H9 (cell line): ENCODE measurements at regions not wholly inside any gene's neighbourhood (a gene's known extent, or its start where the extent isn't known, plus 50 kb on each side); places are given as distances from the start of the nearest gene placed in this dataset.

Experiments used
- DNase-seq: peaks from one replicate; pipeline ENCODE4 v3.0.0-alpha.2; 2017
- H2AFZ ChIP-seq: one replicate; pipeline ENCODE4 v1.6.1; 2013; ENCODE audit warnings: mild to moderate bottlenecking, low read length, control low read depth, moderate library complexity
- H2AK5ac ChIP-seq: 2 replicates; pipeline ENCODE4 v1.6.1; 2013; ENCODE audit warnings: low read length, control low read depth, mixed read lengths; ENCODE audit not compliant: insufficient read length
- H2BK120ac ChIP-seq: one replicate; pipeline ENCODE4 v1.6.1; 2013; ENCODE audit warnings: low read depth, mild to moderate bottlenecking, low read length, control low read depth, inconsistent platforms; ENCODE audit not compliant: poor library complexity, severe bottlenecking
- H2BK12ac ChIP-seq: 2 replicates; pipeline ENCODE4 v1.6.1; 2013; ENCODE audit warnings: low read length, control low read depth, mixed read lengths, low read depth; ENCODE audit not compliant: insufficient read length
- H2BK15ac ChIP-seq: 2 replicates; pipeline ENCODE4 v1.6.1; 2013; ENCODE audit warnings: low read depth, low read length, control low read depth
- H2BK20ac ChIP-seq: one replicate; pipeline ENCODE4 v1.6.1; 2013; ENCODE audit warnings: low read depth, mild to moderate bottlenecking, low read length, control low read depth, inconsistent platforms; ENCODE audit not compliant: poor library complexity, severe bottlenecking
- H2BK5ac ChIP-seq: 2 replicates; pipeline ENCODE4 v1.6.1; 2013; ENCODE audit warnings: low read length, control low read depth, mixed read lengths; ENCODE audit not compliant: insufficient read length
- H3K14ac ChIP-seq: 2 replicates; pipeline ENCODE4 v1.6.1; 2013; ENCODE audit warnings: low read length, control low read depth; ENCODE audit not compliant: insufficient read depth
- H3K18ac ChIP-seq: 2 replicates; pipeline ENCODE4 v1.6.1; 2013; ENCODE audit warnings: low read depth, mild to moderate bottlenecking, mixed read lengths, low read length, control low read depth; ENCODE audit not compliant: insufficient read length
- H3K23ac ChIP-seq: 2 replicates; pipeline ENCODE4 v1.6.1; 2013; ENCODE audit warnings: low read length, control low read depth, mixed read lengths, low read depth; ENCODE audit not compliant: insufficient read length
- H3K23me2 ChIP-seq: 2 replicates; pipeline ENCODE4 v1.6.1; 2013; ENCODE audit warnings: low read depth, mild to moderate bottlenecking, mixed read lengths, low read length, control low read depth; ENCODE audit not compliant: insufficient read length, poor library complexity, severe bottlenecking
- H3K27ac ChIP-seq: 2 replicates; pipeline ENCODE4 v1.5.1; 2013; ENCODE audit warnings: low read length, control low read depth, mixed read lengths, low read depth; ENCODE audit not compliant: insufficient read length
- H3K27me3 ChIP-seq: 2 replicates; pipeline ENCODE4 v1.6.1; 2013; ENCODE audit warnings: low read length, control low read depth, inconsistent platforms; ENCODE audit not compliant: insufficient read depth
- H3K4ac ChIP-seq: 2 replicates; pipeline ENCODE4 v1.6.1; 2013; ENCODE audit warnings: low read depth, mild to moderate bottlenecking, control low read depth, inconsistent platforms, low read length, moderate library complexity
- H3K4me1 ChIP-seq: 2 replicates; pipeline ENCODE4 v1.6.1; 2013; ENCODE audit warnings: low read length, control low read depth, inconsistent platforms; ENCODE audit not compliant: insufficient read depth
- H3K4me2 ChIP-seq: 2 replicates; pipeline ENCODE4 v1.6.1; 2013; ENCODE audit warnings: low read length, control low read depth, mixed read lengths; ENCODE audit not compliant: insufficient read length, insufficient read depth
- H3K56ac ChIP-seq: 2 replicates; pipeline ENCODE4 v1.6.1; 2013; ENCODE audit warnings: low read depth, mild to moderate bottlenecking, mixed read lengths, low read length, control low read depth; ENCODE audit not compliant: insufficient read length
- H3K79me1 ChIP-seq: 2 replicates; pipeline ENCODE4 v1.6.1; 2013; ENCODE audit warnings: low read depth, mild to moderate bottlenecking, moderate library complexity, low read length, control low read depth, inconsistent platforms; ENCODE audit not compliant: insufficient read depth, poor library complexity, severe bottlenecking
- H3K79me2 ChIP-seq: 2 replicates; pipeline ENCODE4 v1.6.1; 2013; ENCODE audit warnings: low read length, control low read depth, inconsistent platforms; ENCODE audit not compliant: insufficient read depth
- H3K9ac ChIP-seq: 2 replicates; pipeline ENCODE4 v1.6.1; 2013; ENCODE audit warnings: low read length, control low read depth, mixed read lengths; ENCODE audit not compliant: insufficient read length; ENCODE audit errors: extremely low read depth
- H3K9me3 ChIP-seq: one replicate; pipeline ENCODE4 v1.6.1; 2013; ENCODE audit warnings: low read depth, low read length, inconsistent platforms; ENCODE audit not compliant: control insufficient read depth
- H3T11ph ChIP-seq: one replicate; pipeline ENCODE4 v1.6.1; 2013; ENCODE audit warnings: mild to moderate bottlenecking, low read length, control low read depth, inconsistent platforms
- H4K20me1 ChIP-seq: one replicate; pipeline ENCODE4 v1.6.1; 2013; ENCODE audit not compliant: control insufficient read depth, insufficient read length, insufficient read depth
- H4K5ac ChIP-seq: 2 replicates; pipeline ENCODE4 v1.6.1; 2013; ENCODE audit warnings: low read depth, mild to moderate bottlenecking, mixed read lengths, low read length, control low read depth; ENCODE audit not compliant: insufficient read length
- H4K8ac ChIP-seq: replicated peaks from 2 replicates; pipeline ENCODE4 v1.6.1; 2013; ENCODE audit warnings: low read length, control low read depth, mixed read lengths, low read depth; ENCODE audit not compliant: insufficient read length
- H4K91ac ChIP-seq: 2 replicates; pipeline ENCODE4 v1.6.1; 2013; ENCODE audit warnings: low read depth, mild to moderate bottlenecking, moderate library complexity, mixed read lengths, low read length, control low read depth; ENCODE audit not compliant: insufficient read length
- H3K27ac Mint-ChIP-seq, 3 experiments: 2 replicates in 2 of 3; 3 replicates in 1 of 3; pipeline ENCODE4 v1.8.0; 2020 to 2021; ENCODE audit warnings: mixed read lengths in 3 of 3, mild to moderate bottlenecking in 1 of 3, moderate library complexity in 1 of 3
- H3K27me3 Mint-ChIP-seq: 2 replicates; pipeline ENCODE4 v1.8.0; 2021; ENCODE audit warnings: low read depth, mild to moderate bottlenecking, moderate library complexity, mixed read lengths
- H3K36me3 Mint-ChIP-seq, 3 experiments: 2 replicates in 2 of 3; 3 replicates in 1 of 3; pipeline ENCODE4 v1.8.0; 2020 to 2021; ENCODE audit warnings: low read depth in 3 of 3, mixed read lengths in 3 of 3; ENCODE audit not compliant: insufficient read depth in 1 of 3
- H3K4me1 Mint-ChIP-seq, 2 experiments: 2 replicates each; pipeline ENCODE4 v1.8.0; 2020; ENCODE audit warnings: mixed read lengths in 2 of 2
- H3K4me3 Mint-ChIP-seq, 2 experiments: 2 replicates in 1 of 2; 3 replicates in 1 of 2; pipeline ENCODE4 v1.8.0; 2020 to 2021; ENCODE audit warnings: mild to moderate bottlenecking in 2 of 2, mixed read lengths in 2 of 2, moderate library complexity in 1 of 2
- H3K9me3 Mint-ChIP-seq, 2 experiments: 2 replicates in 1 of 2; 3 replicates in 1 of 2; pipeline ENCODE4 v1.8.0; 2020; ENCODE audit warnings: mild to moderate bottlenecking in 2 of 2, mixed read lengths in 2 of 2, moderate library complexity in 1 of 2
- TF ChIP-seq, protein P1 (sequence below): fragments of 200-600 bp; sonication (generic); conservative IDR thresholded peaks from 3 replicates; pipeline ENCODE4 v1.8.0; 2021; ENCODE audit warnings: antibody characterized with exemption, mild to moderate bottlenecking

DNA sequence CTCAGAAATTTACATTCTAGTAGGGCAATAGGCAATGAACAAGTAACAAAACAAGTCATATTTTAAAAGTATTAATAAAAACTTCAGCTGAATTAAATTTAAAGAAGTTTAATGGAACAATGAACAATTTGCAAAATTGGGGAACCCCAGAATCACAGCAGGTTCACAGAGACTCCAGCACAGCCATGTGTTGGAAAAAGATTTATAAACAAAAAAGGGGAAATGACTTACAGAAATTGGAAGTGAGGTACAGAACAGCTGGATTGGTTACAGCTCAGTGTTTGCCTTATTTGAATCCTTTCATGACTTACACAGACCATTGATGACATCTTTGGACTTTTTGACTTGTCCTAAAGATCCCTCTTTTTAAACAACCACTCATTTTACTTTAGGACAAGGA lies 179.9 kb upstream of the SCN7A start:
- H3K4me2 ChIP-seq: no peak overlapping the region
- H4K91ac ChIP-seq: no peak overlapping the region
- H2BK120ac ChIP-seq: no peak overlapping the region
- H3K9me3 ChIP-seq: no peaks in the 10 kb centered on the region
- H3K56ac ChIP-seq: no peak overlapping the region
- peaks cover 8 to 9% of the 10 kb centered on the region in 2 experiments for H3K4me1 Mint-ChIP-seq
- no peaks in the 10 kb centered on the region; the same call in 1 of the 2 replicates for H3K27me3 ChIP-seq
- H3K4me1 ChIP-seq: no peaks in the 10 kb centered on the region
- H3K23me2 ChIP-seq: no peaks in the 10 kb centered on the region
- H2AK5ac ChIP-seq: no peak overlapping the region
- H2BK5ac ChIP-seq: no peak overlapping the region
- no peak overlapping the region for H3K4ac ChIP-seq
- no peak overlapping the region for H4K8ac ChIP-seq
- H3K79me2 ChIP-seq: no peaks in the 10 kb centered on the region
- no peak overlapping the region for H3K9ac ChIP-seq
- no peak overlapping the region for H2BK15ac ChIP-seq
- no peak overlapping the region for H3T11ph ChIP-seq
- no peaks in the 10 kb centered on the region; a peak in 1 of 7 replicates for H3K36me3 Mint-ChIP-seq
- H4K5ac ChIP-seq: no peak overlapping the region
- no peak overlapping the region for H2BK12ac ChIP-seq
- H3K27ac Mint-ChIP-seq: no peak overlapping the region
- no peak overlapping the region for H2BK20ac ChIP-seq
- H3K27ac ChIP-seq: no peak overlapping the region
- H3K23ac ChIP-seq: no peak overlapping the region
- H3K14ac ChIP-seq: no peak overlapping the region
- H3K18ac ChIP-seq: no peak overlapping the region
- H4K20me1 ChIP-seq: no peaks in the 10 kb centered on the region
- H2AFZ ChIP-seq: no peak overlapping the region
- TF ChIP-seq, protein P1, sequence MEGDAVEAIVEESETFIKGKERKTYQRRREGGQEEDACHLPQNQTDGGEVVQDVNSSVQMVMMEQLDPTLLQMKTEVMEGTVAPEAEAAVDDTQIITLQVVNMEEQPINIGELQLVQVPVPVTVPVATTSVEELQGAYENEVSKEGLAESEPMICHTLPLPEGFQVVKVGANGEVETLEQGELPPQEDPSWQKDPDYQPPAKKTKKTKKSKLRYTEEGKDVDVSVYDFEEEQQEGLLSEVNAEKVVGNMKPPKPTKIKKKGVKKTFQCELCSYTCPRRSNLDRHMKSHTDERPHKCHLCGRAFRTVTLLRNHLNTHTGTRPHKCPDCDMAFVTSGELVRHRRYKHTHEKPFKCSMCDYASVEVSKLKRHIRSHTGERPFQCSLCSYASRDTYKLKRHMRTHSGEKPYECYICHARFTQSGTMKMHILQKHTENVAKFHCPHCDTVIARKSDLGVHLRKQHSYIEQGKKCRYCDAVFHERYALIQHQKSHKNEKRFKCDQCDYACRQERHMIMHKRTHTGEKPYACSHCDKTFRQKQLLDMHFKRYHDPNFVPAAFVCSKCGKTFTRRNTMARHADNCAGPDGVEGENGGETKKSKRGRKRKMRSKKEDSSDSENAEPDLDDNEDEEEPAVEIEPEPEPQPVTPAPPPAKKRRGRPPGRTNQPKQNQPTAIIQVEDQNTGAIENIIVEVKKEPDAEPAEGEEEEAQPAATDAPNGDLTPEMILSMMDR: no peak
- no peak overlapping the region for H3K4me3 Mint-ChIP-seq
- no peaks in the 10 kb centered on the region for H3K27me3 Mint-ChIP-seq
- H3K9me3 Mint-ChIP-seq: peaks cover 0 to 4% of the 10 kb centered on the region in 2 experiments; a peak in 2 of 5 replicates
- no peak for DNase-seq
- H3K79me1 ChIP-seq: no peaks in the 10 kb centered on the region
